Left lung (tissue), 4 donors: ENCODE measurements at regions not wholly inside any gene's neighbourhood (a gene's known extent, or its start where the extent isn't known, plus 50 kb on each side); places are given as distances from the start of the nearest gene placed in this dataset.

ENCODE experiments used
- ATAC-seq: fragments of 200-7000 bp; cut with Tn5 transposase; one replicate; pipeline ENCODE4 v1.9.1; 2020; ENCODE audit warnings: moderate library complexity
- DNase-seq, 4 donors: peaks; one replicate each; pipeline ENCODE4 v3.0.0-alpha.2; 2013 to 2020
- H3K27ac ChIP-seq, 2 donors: fragments of 200-600 bp; sonication (generic) in 1 of 2; one replicate each; pipeline versions ENCODE4 v1.5.0 to v1.8.0; 2020 to 2021
- H3K27me3 ChIP-seq, 2 donors: fragments of 200-600 bp; sonication (generic) in 1 of 2; one replicate each; pipeline versions ENCODE4 v1.5.0 to v1.8.0; 2020 to 2021
- H3K36me3 ChIP-seq, 2 donors: fragments of 200-600 bp; sonication (generic) in 1 of 2; one replicate each; pipeline versions ENCODE4 v1.5.0 to v1.8.0; 2020 to 2021
- H3K4me1 ChIP-seq, 2 donors: fragments of 200-600 bp; one replicate each; pipeline ENCODE4 v1.8.0; 2021
- H3K4me3 ChIP-seq, 2 donors: fragments of 200-600 bp; sonication (generic) in 1 of 2; one replicate each; pipeline versions ENCODE4 v1.5.0 to v1.8.0; 2020 to 2021; ENCODE audit warnings: mild to moderate bottlenecking in 1 of 2
- H3K9me3 ChIP-seq, 2 donors: fragments of 200-600 bp; sonication (generic) in 1 of 2; one replicate each; pipeline versions ENCODE4 v1.5.0 to v1.8.0; 2020 to 2021
- intact Hi-C, 2 donors: fragments of 100-400 bp; cut with DNase I; formaldehyde crosslinking; loops; one replicate each; pipeline versions ENCODE4 v1.11.2 to v1.14.2; 2022
- TF ChIP-seq, protein P1 (sequence below), 2 donors: fragments of 200-600 bp; sonication (generic) in 1 of 2; IDR thresholded peaks; one replicate each; pipeline versions ENCODE4 v1.5.0 to v1.8.0; 2021; ENCODE audit warnings: antibody characterized with exemption in 2 of 2
- donor health status: DM: no; HTN: yes; CAD: no.
- donor health status: DM: no; HTN: no; CAD: no.

DNA sequence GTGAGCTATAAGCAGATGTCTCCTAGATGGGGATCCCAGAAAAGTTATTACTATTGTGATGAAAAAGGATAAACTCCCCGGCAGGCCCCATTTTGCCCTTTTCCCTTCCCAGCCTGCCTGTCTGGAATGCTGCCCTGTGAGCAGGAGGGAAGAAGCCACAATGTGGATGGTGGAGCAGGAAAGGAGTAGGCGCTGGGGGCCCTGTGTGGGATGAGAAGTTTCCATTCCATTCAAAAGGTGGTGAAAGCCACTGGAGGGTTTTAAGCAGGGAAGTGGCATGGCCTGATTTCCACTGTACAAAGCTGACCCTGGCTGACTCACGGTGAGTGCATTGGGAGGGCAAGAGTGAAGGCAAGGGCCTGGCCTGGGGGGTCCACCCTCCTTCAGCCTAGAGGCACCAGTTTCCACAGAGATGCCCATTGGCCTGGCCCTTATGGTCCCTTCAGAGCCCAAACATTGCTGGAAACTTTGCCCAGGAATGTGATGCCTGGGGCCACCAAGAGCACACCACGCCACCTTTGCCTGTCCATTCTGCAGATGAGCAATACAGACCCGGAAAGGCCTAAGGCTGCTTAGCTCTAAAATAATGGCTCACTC is 206.9 kb downstream of the RPLP1 start:
- TF ChIP-seq, protein P1, sequence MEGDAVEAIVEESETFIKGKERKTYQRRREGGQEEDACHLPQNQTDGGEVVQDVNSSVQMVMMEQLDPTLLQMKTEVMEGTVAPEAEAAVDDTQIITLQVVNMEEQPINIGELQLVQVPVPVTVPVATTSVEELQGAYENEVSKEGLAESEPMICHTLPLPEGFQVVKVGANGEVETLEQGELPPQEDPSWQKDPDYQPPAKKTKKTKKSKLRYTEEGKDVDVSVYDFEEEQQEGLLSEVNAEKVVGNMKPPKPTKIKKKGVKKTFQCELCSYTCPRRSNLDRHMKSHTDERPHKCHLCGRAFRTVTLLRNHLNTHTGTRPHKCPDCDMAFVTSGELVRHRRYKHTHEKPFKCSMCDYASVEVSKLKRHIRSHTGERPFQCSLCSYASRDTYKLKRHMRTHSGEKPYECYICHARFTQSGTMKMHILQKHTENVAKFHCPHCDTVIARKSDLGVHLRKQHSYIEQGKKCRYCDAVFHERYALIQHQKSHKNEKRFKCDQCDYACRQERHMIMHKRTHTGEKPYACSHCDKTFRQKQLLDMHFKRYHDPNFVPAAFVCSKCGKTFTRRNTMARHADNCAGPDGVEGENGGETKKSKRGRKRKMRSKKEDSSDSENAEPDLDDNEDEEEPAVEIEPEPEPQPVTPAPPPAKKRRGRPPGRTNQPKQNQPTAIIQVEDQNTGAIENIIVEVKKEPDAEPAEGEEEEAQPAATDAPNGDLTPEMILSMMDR (IDR thresholded peaks at IDR 0.05) = no peak
- intact Hi-C loops = no loop called here
- H3K27me3 ChIP-seq = peaks cover 0 to 14% of the 10 kb centered on the region in 2 donors

DNA sequence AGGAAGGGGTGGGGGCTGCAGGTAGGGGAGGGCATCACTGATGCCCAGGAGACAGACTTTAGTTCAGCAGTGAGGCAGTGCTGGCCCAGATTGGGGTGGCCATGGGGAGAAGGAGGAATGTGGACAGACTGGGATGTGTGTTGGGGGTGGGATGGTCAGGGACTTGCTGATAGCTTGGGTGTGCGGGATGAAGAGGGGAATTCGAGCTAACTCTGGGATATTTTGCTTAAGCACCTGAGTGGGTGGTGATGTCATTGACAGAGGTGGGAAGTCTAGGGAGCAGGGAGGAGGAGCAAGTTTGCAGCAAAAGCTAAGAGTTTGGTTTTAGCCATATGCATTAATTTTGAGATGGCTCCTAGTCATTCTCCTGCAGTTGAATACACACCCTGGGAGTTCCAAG is 207.5 kb downstream of the RPLP1 start:
- no peak overlapping the region for H3K4me3 ChIP-seq
- peaks cover 0 to 8% of the 10 kb centered on the region in 2 donors for H3K4me1 ChIP-seq
- no peak for DNase-seq
- no peak overlapping the region for H3K27ac ChIP-seq
- peaks cover 0 to 19% of the 10 kb centered on the region in 2 donors for H3K27me3 ChIP-seq
- no peaks in the 10 kb centered on the region for H3K9me3 ChIP-seq
- intact Hi-C loops = no loop called here
- TF ChIP-seq, protein P1 (IDR thresholded peaks at IDR 0.05) = no peak
- ATAC-seq = no peak
- no peaks in the 10 kb centered on the region for H3K36me3 ChIP-seq

More for the DNA sequence above, 206.9 kb downstream of the RPLP1 start:
- no peaks in the 10 kb centered on the region for H3K9me3 ChIP-seq
- no peak overlapping the region for H3K4me3 ChIP-seq
- DNase-seq (no peak), ATAC-seq (no peak)
- no peaks in the 10 kb centered on the region for H3K36me3 ChIP-seq
- H3K27ac ChIP-seq = no peak overlapping the region
- H3K4me1 ChIP-seq = peaks cover 0 to 8% of the 10 kb centered on the region in 2 donors

GRCh38 chr15:69660658-69661405 is 208.2 kb downstream of the RPLP1 start:
- ATAC-seq (peak; percentile 28), DNase-seq (no peak)
- intact Hi-C loops = no loop called here
- no peaks in the 10 kb centered on the region for H3K36me3 ChIP-seq
- H3K27me3 ChIP-seq = peaks cover 0 to 22% of the 10 kb centered on the region in 2 donors
- H3K27ac ChIP-seq = no peak overlapping the region
- no peaks in the 10 kb centered on the region for H3K9me3 ChIP-seq
- TF ChIP-seq, protein P1 (IDR thresholded peaks at IDR 0.05) = no peak
- H3K4me1 ChIP-seq = peaks cover 0 to 14% of the 10 kb centered on the region in 2 donors
- no peak overlapping the region for H3K4me3 ChIP-seq

GRCh38 chr15:69661446-69661845 is 208.8 kb downstream of the RPLP1 start:
- H3K36me3 ChIP-seq = no peaks in the 10 kb centered on the region
- TF ChIP-seq, protein P1 (IDR thresholded peaks at IDR 0.05) = no peak
- DNase-seq = no peak
- H3K9me3 ChIP-seq = no peaks in the 10 kb centered on the region
- H3K27ac ChIP-seq = no peak overlapping the region
- no peak for ATAC-seq
- intact Hi-C loops = no loop called here
- H3K4me1 ChIP-seq = peaks cover 0 to 21% of the 10 kb centered on the region in 2 donors
- H3K4me3 ChIP-seq = no peak overlapping the region
- H3K27me3 ChIP-seq = peaks cover 0 to 22% of the 10 kb centered on the region in 2 donors

DNA sequence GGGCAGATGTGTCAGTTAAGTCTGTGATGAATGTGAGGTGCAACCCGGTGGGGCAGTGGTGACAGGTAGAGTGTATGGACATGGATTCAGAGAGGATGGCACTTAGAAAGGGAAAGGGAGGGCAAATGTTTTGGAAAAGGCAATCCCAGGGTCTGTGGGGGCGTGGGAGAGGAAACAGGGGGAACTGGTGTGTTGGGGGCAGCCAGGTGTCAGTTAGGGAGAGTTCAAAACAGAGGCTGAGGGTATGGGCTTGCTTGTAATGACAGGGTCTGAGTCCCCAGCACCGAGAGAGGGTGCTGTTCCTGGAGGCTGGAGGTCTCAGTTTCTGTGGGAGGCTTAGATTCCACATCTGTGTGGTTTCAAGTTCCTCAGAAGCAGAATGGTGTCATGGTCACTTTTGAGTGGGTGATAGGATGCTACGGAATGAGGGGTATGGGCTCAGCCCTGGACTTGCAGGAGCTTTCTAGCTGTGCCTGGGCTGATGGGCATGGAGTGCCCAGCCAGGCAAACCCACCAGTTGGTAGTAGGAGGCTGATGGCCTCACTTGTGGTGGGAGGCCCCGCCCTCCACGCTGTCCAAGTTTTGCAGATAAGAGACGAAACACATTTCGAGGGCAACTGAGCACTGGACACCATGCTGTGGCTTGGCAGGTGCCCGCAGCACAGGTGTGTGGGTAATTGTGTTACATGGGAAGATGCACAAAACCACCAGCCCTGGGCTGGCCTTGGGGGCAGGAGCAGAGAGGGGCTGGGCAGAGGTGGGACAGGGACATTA is 209.4 kb downstream of the RPLP1 start:
- Histone ChIP-seq H3K4me1 (peaks cover 0 to 27% of the 10 kb centered on the region in 2 donors), H3K4me3 (no peak overlapping the region), H3K9me3 (no peaks in the 10 kb centered on the region), H3K36me3 (no peaks in the 10 kb centered on the region), H3K27ac (no peak overlapping the region), H3K27me3 (peaks cover 0 to 22% of the 10 kb centered on the region in 2 donors)
- TF ChIP-seq, protein P1 (IDR thresholded peaks at IDR 0.05) = no peak
- intact Hi-C loops = no loop called here
- DNase-seq (no peak), ATAC-seq (no peak)
